ENCODE measurements at regions not wholly inside any gene's neighbourhood (a gene's known extent, or its start where the extent isn't known, plus 50 kb on each side); places are given as distances from the start of the nearest gene placed in this dataset.

DNA sequence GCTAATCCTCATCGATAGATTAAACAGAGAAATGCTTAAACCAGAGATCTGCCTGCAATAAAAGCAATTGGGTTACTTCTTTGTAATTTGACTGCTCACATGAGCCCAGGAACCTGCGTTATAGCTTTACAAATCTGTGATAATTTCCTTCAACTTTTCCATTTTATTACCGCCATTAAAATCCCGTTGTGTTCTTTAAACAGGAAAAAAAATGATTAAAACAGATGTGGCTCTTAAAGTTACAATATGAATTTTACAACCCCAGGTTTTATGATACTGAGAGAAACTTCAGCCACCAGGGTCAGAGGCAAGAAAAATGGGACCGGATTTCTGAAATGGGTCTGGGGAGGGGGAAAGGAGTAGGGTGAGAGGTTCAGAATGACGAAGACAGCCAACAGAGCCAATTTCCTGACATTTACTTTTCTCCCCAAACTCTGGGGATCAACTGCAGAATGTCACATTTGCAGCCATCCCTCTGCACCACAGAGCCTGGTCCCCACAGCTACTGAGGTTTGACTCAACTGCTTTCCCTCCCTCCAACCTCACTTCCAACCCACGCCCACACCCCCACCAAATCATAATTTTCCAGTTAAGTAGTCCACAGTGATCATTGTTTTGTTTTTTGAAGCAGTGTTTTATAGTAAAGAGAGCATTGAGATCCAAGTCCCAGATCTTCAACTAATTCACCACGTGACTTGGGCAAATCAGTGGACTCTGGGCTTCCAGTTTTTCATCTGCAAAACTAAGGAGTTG, 77.6 kb upstream of the EYA2 start:
- Histone ChIP-seq H3K4me3 (ENCODE audit: low read depth, low read length) (no peak overlapping the region), H3K27me3 (ENCODE audit: control insufficient read depth, insufficient read depth, low read length) (no peaks in the 10 kb centered on the region), H3K36me3 (ENCODE audit: control insufficient read depth, insufficient read depth, low read length) (no peaks in the 10 kb centered on the region)
- TF ChIP-seq, protein P1, sequence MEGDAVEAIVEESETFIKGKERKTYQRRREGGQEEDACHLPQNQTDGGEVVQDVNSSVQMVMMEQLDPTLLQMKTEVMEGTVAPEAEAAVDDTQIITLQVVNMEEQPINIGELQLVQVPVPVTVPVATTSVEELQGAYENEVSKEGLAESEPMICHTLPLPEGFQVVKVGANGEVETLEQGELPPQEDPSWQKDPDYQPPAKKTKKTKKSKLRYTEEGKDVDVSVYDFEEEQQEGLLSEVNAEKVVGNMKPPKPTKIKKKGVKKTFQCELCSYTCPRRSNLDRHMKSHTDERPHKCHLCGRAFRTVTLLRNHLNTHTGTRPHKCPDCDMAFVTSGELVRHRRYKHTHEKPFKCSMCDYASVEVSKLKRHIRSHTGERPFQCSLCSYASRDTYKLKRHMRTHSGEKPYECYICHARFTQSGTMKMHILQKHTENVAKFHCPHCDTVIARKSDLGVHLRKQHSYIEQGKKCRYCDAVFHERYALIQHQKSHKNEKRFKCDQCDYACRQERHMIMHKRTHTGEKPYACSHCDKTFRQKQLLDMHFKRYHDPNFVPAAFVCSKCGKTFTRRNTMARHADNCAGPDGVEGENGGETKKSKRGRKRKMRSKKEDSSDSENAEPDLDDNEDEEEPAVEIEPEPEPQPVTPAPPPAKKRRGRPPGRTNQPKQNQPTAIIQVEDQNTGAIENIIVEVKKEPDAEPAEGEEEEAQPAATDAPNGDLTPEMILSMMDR (IDR thresholded peaks at IDR 0.05; ENCODE audit: insufficient read depth, low read length, poor library complexity, severe bottlenecking): no peak
- DNase-seq (ENCODE audit: low read depth): no peak

DNA sequence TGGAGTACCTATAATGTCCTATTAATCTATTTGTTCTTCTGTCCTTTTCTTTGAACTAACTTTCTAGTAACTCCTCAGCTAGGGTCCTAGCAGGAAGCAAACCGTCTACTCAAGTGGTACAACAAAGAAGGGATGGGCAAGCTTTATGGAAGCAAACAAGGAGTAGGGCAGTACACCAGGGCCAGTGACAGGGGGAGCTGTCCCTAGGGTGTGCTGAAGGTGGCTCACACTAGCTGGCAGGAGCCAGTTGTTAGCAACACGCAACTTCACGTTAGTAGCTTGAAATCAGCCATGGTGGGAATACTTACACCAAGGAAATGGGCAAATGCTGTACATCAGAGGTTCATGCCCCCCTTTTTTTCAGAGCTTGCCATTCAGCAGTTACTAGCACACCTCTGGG, 74.0 kb upstream of the EYA2 start:
- TF ChIP-seq, protein P1 (IDR thresholded peaks at IDR 0.05; ENCODE audit: insufficient read depth, low read length, poor library complexity, severe bottlenecking): no peak
- Histone ChIP-seq H3K27me3 (ENCODE audit: control insufficient read depth, insufficient read depth, low read length) (no peaks in the 10 kb centered on the region), H3K4me3 (ENCODE audit: low read depth, low read length) (no peak overlapping the region), H3K36me3 (ENCODE audit: control insufficient read depth, insufficient read depth, low read length) (no peaks in the 10 kb centered on the region)
- DNase-seq (ENCODE audit: low read depth): no peak

DNA sequence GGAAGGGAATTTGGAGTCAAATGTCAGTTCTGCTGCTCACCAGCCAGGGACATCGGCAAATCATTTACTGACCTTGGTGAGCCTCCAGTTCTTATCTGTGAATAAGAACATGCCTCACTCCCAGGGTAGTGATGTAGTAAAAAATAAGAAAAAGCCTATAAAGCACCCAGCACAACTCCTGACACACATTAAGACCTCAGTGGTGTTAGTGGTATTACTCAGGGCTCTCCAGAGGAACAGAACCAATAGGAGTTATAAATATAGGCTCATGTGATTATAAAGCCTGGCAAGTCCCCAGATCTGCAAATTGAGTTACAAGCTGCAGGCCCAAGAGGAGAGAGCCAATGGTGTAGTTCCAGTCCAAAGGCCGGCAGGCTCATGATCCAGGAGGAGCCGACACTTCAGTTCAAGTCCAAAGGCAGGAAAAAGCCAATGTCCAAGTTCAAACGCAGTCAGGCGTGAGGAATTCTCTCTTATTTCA, 71.3 kb upstream of the EYA2 start:
- no peak for DNase-seq (ENCODE audit: low read depth)
- H3K4me3 ChIP-seq (ENCODE audit: low read depth, low read length): no peak overlapping the region
- H3K27me3 ChIP-seq (ENCODE audit: control insufficient read depth, insufficient read depth, low read length): no peaks in the 10 kb centered on the region
- no peaks in the 10 kb centered on the region for H3K36me3 ChIP-seq (ENCODE audit: control insufficient read depth, insufficient read depth, low read length)
- TF ChIP-seq, protein P1 (IDR thresholded peaks at IDR 0.05; ENCODE audit: insufficient read depth, low read length, poor library complexity, severe bottlenecking): no peak

DNA sequence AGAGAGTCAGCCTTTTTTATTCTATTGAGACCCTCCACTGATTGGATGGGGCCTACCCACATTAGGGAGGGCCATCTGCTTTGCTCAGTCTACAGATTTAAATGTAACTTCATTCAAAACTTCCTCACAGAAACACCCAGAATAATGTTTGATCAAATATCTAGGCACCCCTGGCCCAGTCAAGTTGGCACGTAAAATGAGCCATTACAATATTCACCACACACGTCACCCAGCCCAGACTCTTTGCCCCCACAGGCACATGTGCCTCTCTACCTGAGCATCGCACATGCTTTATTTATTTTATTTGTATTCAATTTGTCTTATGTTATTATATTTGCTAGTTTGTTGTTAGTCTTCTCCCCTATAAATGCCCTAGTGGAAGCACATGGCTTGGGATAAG, 70.9 kb upstream of the EYA2 start:
- Histone ChIP-seq H3K27me3 (ENCODE audit: control insufficient read depth, insufficient read depth, low read length) (no peaks in the 10 kb centered on the region), H3K4me3 (ENCODE audit: low read depth, low read length) (no peak overlapping the region), H3K36me3 (ENCODE audit: control insufficient read depth, insufficient read depth, low read length) (no peaks in the 10 kb centered on the region)
- DNase-seq (ENCODE audit: low read depth): no peak
- TF ChIP-seq, protein P1 (IDR thresholded peaks at IDR 0.05; ENCODE audit: insufficient read depth, low read length, poor library complexity, severe bottlenecking): no peak

DNA sequence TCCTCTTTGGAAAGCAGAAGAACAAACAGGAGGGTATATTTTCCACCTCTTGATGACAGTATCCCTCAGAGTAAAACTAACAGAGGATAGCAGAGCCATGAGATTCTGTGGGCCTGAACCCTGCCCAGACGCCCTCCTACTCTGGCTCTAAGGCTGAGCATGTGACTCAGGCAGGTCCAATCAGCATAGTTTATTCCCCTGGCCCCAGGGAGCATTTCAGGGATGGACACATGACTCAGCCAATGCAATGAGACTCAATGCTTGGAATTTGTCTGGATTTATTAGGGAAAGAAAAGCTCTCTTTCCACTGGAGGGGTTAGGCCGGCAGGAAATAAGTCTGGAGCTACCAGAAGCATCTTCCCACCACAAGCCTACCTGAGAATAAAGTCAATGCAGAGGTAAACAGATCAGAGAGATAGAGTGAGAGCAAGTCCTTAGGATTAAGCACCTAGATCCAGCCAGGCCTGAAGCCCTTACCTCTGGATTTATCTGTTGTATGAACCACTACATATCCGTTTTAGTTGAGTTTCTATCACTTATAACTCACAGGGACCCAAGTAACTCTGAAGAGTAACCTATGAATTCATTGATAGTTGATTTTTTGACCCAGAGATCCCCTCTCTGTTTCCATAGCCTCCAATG, 68.2 kb upstream of the EYA2 start:
- H3K27me3 ChIP-seq (ENCODE audit: control insufficient read depth, insufficient read depth, low read length): no peaks in the 10 kb centered on the region
- H3K36me3 ChIP-seq (ENCODE audit: control insufficient read depth, insufficient read depth, low read length): no peaks in the 10 kb centered on the region
- no peak for DNase-seq (ENCODE audit: low read depth)
- TF ChIP-seq, protein P1 (IDR thresholded peaks at IDR 0.05; ENCODE audit: insufficient read depth, low read length, poor library complexity, severe bottlenecking): no peak
- H3K4me3 ChIP-seq (ENCODE audit: low read depth, low read length): no peak overlapping the region
